ENCODE measurements at regions not wholly inside any gene's neighbourhood (a gene's known extent, or its start where the extent isn't known, plus 50 kb on each side); places are given as distances from the start of the nearest gene placed in this dataset.

- Histone ChIP-seq H3K27me3 (ENCODE audit: insufficient read depth, low read depth, low read length) (no peaks in the 10 kb centered on the region), H4K20me1 (ENCODE audit: insufficient read depth) (no peaks in the 10 kb centered on the region), H3F3A (ENCODE audit: insufficient read depth, low read length, poor library complexity, severe bottlenecking) (no peaks in the 10 kb centered on the region), H3K9ac (ENCODE audit: low read length) (no peak overlapping the region), H3K36me3 (ENCODE audit: insufficient read depth, low read length) (no peaks in the 10 kb centered on the region), H3K27ac (ENCODE audit: low read length) (no peak overlapping the region), H3K9me2 (ENCODE audit: insufficient read depth, low read length) (no peaks in the 10 kb centered on the region), H3K4me3 (ENCODE audit: low read length) (no peak overlapping the region), H3K9me3 (ENCODE audit: low read length) (no peaks in the 10 kb centered on the region), H2AFZ (ENCODE audit: low read depth, low read length) (no peak overlapping the region), H3K79me2 (replicated peaks; ENCODE audit: insufficient read depth, low read length) (no peaks in the 10 kb centered on the region), H3K4me2 (ENCODE audit: low read length) (no peak overlapping the region)
- TF ChIP-seq EP300 (conservative IDR thresholded peaks at IDR 0.05; ENCODE audit: poor library complexity, severe bottlenecking) (no peak), REST (IDR thresholded peaks at IDR 0.05; ENCODE audit: borderline replicate concordance) (no peak), RAD21 (conservative IDR thresholded peaks at IDR 0.05) (no peak), POLR2AphosphoS5 (IDR thresholded peaks at IDR 0.05) (no peak), TAF1 (IDR thresholded peaks at IDR 0.05; ENCODE audit: low read depth) (no peak), CTCF (IDR thresholded peaks at IDR 0.05; ENCODE audit: poor library complexity, severe bottlenecking) (no peak), EZH2 (IDR thresholded peaks at IDR 0.05; ENCODE audit: borderline replicate concordance, insufficient read depth, low read length, poor library complexity, severe bottlenecking) (no peak), MXI1 (conservative IDR thresholded peaks at IDR 0.05; ENCODE audit: poor library complexity, severe bottlenecking) (no peak), SMC3 (conservative IDR thresholded peaks at IDR 0.05; ENCODE audit: poor library complexity) (no peak)
These were observed 223.3 kb upstream of the TCERG1L start for GRCh38 chr10:131534836-131535235.

- H3K9me3 ChIP-seq (ENCODE audit: low read length), result no peaks in the 10 kb centered on the region
- no peaks in the 10 kb centered on the region for H3F3A ChIP-seq (ENCODE audit: insufficient read depth, low read length, poor library complexity, severe bottlenecking)
- H2AFZ ChIP-seq (ENCODE audit: low read depth, low read length), result no peak overlapping the region
- no peaks in the 10 kb centered on the region for H3K9me2 ChIP-seq (ENCODE audit: insufficient read depth, low read length)
- no peak overlapping the region for H3K4me3 ChIP-seq (ENCODE audit: low read length)
- H4K20me1 ChIP-seq (ENCODE audit: insufficient read depth), result no peaks in the 10 kb centered on the region
- no peaks in the 10 kb centered on the region for H3K36me3 ChIP-seq (ENCODE audit: insufficient read depth, low read length)
- H3K27me3 ChIP-seq (ENCODE audit: insufficient read depth, low read depth, low read length), result no peaks in the 10 kb centered on the region
- no peak overlapping the region for H3K4me2 ChIP-seq (ENCODE audit: low read length)
- no peaks in the 10 kb centered on the region for H3K79me2 ChIP-seq (replicated peaks; ENCODE audit: insufficient read depth, low read length)
- H3K27ac ChIP-seq (ENCODE audit: low read length), result no peak overlapping the region
- H3K9ac ChIP-seq (ENCODE audit: low read length), result no peak overlapping the region
- TF ChIP-seq EP300 (conservative IDR thresholded peaks at IDR 0.05; ENCODE audit: poor library complexity, severe bottlenecking), result no peak
- no peak for TF ChIP-seq RAD21 (conservative IDR thresholded peaks at IDR 0.05)
- no peak for TF ChIP-seq SMC3 (conservative IDR thresholded peaks at IDR 0.05; ENCODE audit: poor library complexity)
- TF ChIP-seq REST (IDR thresholded peaks at IDR 0.05; ENCODE audit: borderline replicate concordance), result no peak
- TF ChIP-seq POLR2AphosphoS5 (IDR thresholded peaks at IDR 0.05), result no peak
- TF ChIP-seq MXI1 (conservative IDR thresholded peaks at IDR 0.05; ENCODE audit: poor library complexity, severe bottlenecking), result no peak
- TF ChIP-seq TAF1 (IDR thresholded peaks at IDR 0.05; ENCODE audit: low read depth), result no peak
These were observed 225.2 kb upstream of the TCERG1L start for GRCh38 chr10:131536676-131537075.
